HG03354 (cell line): ENCODE measurements at regions not wholly inside any gene's neighbourhood (a gene's known extent, or its start where the extent isn't known, plus 50 kb on each side); places are given as distances from the start of the nearest gene placed in this dataset.
"Not testable (repeated sequence)": the region's sequence is repeated elsewhere in the genome, so short reads cannot be mapped to it uniquely, and the experiment has no call there.

Experiments
- ATAC-seq: cut with Tn5 transposase; IDR thresholded peaks from one replicate; pipeline ENCODE4 v1.9.1; 2021; ENCODE audit warnings: mild to moderate bottlenecking; ENCODE audit not compliant: unreplicated experiment, poor library complexity, severe bottlenecking

DNA sequence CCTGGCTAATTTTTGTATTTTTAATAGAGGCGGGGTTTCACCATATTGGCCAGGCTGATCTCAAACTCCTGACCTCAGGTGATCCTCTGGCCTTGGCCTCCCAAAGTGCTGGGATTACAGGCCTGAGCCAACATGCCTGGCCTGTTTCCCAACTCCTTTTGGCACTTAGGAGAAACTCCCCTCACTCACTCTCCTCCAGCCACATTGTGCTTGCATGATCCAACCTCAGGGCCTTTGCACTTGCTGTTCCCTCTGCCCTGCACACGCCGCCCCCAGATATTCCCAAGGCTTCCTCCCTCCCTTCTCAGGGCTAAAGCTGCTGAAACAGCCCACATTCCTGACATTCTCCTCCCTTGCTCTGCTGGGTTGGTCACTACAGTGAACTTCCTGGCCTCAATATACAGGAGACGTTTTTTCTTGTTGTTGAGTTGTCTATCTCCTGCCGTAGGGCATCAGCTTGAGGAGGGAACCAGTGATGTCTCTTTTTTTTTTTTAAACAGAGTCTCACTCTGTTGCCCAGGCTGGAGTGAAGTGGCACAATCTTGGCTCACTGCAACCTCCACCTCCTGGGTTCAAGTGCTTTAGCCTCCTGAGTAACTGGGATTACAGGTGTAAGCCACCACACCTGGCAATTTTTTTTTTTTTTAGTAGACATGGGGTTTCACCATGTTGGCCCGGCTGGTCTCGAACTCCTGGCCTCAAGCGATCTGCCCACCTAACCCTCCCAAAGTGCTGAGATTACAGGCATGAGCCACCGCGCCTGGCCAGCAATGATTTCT, 61.4 kb upstream of the PTPN1 start:
- not testable (repeated sequence) for ATAC-seq

DNA sequence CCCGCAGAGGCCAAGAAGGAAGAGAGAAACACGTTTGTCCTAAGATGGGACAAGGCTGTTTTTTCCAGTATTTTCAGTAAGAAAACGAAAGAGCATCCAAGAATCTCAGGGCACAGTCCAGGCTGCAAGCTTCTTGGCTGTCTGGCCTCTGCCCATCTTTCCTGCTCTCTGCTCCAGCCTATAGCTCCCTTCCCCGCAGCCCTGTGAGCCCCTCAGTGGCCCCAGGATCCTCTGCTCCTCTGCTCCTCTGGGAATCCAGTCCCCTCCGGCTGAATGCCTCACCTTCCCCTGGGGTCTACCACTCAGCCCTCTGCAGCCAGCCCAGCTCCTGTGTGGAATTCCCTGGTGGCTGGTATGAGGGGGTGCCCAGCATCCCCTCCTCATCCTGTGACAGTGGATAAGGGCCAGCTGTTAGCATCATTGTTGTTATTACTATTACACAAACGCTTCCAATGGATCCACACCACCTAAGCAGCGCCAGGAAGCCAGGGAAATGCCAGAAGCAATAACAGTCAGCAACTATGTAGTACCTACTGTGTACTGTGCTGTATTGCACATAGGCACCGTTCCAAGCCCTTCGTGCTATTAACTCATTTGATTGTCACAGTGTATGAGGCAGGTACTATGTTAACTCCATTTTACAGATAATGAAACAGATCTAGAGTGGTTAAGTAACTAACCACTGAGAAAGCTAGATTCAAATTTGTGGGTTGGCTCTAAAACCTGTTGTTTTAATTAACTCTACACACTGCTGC, 60.3 kb upstream of the PTPN1 start:
- ATAC-seq: peak; percentile 75

DNA sequence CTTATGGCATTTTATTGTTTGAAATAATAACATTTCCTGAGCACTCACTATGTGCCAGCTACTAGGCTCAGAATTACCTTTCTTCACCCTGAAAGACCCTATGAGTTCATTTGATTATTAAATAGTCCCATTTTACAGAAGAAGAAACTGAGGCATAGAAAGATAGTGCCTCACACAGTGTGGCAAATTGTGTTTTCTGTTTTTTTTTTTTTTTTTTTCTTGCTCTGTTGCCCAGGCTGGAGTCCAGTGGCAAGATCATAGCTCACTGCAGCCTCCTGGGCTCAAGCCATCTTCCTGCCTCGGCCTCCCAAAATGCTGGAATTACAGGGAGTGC, 59.7 kb upstream of the PTPN1 start:
- ATAC-seq: peak; percentile 3

DNA sequence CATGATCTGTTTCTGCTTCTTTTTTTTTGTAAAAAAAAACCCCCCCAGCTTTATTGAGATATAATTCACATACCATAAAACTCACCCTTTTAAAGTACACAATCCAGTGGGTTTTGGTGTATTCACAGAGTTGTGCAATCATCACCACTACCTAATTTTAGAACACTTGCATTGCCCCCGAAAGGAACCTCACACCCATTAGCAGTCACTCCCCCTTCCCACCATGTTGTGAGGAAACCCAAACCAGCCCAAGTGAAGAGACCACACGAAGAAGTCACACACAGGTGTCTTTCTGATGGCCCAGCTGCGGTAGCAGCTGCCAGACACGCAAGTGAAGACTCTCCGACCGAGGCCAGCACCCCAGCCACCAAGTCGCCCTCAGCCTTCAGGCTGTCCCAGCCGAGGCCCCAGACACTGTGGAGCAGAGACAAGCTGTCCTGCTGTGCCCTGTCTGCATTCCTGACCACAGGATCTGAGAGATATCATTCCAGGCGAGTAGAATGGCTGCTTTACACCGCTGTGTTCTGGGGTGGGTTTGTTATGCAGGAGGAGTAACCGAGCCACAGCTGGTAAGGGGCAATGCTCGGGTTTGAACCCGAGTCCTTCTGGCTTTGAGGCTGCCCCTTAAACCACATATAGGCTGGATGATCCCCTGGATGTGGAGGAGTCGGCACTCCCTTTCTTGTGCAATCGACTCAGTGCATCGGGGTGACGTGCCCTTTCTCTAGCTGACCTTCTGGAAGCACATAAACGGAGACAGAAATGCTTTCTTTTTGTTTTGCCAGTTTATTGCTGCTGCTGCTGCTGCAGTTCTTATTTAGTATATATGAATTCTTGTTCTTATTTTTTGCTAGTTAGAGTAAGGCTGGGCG, 59.1 kb upstream of the PTPN1 start:
- peak; percentile 80 for ATAC-seq

DNA sequence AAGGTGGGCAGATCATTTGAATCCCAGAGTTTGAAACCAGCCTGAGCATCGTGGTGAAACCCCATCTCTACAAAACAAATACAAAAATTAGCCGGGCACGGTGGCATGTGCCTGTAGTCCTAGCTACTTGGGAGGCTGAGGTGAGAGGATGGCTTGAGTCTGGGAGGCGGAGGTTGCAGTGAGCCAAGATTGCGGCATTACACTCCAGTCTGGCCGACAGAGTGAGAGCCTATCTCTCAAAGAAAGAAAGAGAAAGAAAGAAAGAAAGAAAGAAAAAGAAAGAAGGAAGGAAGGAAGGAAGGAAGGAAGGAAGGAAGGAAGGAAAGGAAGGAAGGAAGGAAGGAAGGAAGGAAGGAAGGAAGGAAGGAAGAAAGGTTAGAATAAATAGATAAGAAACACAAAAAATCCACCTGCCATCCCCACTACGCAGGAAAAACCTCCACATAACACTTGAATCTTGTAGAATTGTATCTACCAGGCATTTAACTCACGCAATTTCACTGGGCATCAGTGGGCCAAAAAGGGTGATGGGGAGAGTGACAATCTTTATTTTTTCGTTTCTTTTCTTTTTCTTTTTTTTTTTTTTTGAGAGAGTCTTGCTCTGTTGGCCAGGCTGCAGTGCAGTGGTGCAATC, 58.3 kb upstream of the PTPN1 start:
- ATAC-seq: not testable (repeated sequence)

DNA sequence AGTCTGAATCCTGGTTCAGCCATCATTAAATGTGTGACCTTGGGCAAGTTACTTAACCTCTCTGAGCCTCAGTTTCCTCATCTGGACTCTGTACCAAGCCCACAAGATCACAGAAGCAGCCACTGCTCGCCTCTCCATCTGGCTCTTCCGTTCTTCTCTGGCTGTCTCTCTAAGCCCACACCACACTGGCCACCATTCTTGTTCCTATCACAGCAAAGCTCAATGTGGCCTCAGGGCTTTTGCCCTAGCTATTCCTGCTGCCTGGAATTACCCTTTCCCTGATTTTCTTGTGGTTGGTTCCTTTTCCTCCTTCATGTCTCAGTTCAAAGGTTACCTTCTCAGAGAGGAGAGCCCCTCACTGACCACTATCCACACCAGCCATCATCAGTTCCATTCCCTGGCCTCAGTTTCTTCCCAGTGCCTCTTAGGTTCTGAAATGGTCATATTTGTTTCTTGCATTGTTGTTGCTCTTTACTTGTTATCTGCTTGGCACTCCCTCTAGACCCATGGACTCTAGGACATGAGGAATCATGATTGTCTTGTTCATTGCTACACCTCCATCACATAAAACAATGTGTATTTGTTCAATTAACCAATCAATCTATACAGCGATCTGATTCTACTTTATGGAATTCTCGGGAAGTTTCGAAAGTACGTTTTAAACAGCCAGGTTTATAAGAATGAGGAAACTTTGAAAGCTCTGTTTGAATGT, 56.5 kb upstream of the PTPN1 start:
- no peak for ATAC-seq

DNA sequence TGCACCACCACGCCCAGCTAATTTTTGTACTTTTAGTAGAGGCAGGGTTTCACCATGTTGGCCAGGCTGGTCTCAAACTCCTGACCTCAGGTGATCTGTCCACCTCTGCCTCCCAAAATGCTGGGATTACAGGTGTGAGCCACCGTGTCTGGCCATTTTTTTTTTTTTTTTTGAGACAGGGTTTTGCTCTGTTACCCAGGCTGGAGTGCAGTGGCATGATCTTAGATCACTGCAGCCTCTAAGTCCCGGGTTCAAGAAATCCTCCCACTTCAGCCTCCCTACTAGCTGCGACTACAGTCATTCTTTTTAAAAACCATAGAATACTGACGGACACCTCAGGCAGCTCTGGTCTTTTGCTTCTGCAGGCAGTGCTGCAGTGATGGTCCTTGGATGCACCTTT, 54.9 kb upstream of the PTPN1 start:
- ATAC-seq: not testable (repeated sequence)

DNA sequence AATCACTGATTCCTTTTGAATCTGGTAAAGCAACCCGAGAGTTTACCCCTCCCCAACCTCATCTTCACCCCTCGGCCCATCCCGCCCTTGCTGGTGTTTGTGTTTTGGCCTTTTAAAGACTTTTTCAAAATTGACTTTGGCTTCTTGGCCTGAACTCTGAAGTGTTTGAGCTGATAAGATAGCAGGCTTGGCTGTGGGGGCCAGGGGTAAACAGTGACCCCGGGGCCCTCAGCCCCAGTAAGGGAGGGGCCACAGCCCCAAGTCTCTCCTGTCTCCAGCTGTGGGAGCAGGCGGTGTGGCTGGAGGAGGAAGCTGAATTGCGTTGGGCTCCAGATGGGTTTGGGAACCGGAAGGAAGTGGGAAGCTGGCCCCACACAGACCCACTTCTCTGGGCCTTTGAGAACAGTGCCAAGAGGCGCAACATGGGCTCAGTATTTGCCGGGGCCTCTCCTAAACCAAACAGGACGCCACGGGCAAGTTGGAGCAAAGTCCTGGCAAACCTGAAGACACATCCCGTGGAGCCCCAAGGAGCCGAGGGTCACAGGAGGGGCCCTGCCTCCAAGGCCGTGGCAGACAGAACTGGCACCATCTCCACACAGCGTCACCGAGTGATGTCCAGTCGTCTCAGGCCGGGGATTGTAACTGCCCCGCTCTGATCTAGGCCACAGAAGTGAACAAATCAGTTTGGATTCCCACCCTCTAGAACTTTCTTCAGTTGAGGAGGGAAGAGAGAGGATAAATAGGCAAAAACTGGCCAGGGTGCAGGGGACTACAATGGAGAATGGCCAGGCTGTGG, 54.3 kb upstream of the PTPN1 start:
- ATAC-seq: no peak

DNA sequence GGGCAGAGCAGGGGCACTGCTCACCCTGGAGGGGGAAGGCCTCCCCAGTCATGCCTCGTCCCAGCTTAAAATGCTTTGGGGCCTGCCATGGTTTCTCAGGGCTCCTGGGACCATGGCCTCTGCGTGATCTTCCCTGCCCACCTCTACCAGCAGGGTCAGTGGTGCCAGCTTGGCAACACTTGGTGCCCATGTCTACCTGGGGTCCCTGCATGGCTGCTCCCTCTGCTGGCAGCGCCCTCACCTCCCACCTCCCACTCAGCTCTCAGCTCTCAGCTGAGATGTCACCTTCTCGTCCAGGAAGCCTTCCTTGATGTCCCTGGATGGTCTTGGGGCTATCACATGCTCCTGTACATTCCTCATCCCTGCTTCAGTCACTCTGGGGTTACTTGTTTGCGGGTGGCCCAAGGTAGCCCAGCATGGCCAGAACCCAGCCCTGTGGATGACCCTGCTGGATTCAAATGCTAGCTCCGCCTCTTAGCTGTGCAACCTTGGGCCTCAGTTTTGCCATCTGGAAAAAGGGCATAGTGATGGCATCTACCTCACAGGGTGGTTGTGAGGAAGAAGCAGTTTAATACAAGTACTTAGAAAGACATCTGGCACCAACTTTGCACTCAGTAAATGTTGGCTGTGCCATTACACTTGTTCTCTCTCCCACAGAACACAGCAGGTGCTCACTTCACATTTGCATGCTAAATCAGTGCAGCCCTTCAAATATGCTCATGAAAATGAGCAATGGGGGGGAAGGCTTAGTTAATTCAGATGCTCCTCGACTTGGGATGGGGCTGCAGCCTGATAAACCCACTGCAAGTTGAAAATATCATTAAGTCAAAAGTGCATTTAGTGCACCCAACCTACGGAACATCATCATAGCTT, 53.5 kb upstream of the PTPN1 start:
- no peak for ATAC-seq

DNA sequence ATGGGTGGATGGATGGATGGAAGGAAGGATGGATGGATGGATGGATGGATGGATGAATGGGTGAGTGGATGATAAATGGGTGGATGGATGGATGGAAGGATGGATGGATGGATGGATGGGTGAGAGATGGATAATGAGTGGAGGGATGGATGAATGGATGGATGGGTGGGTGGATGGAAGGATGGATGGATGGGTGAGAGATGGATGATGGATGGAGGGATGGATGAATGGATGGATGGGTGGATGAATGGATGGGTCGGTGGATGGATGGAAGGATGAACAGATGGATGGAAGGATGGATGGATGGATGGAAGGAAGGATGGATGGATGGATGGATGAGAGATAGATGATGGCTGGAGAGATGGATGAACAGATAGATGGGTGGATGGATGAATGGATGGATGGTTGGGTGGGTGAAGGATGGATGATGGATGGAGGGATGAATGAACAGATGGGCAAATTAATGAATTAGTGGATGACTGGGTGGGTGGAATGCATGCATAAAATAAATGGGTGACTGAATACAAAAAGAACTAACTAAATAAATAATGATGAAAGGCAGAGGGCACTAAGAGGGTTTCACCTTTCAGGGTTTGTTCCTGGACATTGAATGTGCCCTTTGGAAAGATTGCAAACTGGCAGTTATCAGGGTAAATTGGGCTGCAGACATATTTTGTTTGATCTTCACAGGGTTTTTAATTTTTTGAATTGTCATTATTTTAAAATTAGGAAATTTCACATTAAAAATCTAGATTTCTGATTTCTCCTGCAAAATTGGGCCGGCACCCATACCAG, 50.9 kb upstream of the PTPN1 start:
- no peak for ATAC-seq

DNA sequence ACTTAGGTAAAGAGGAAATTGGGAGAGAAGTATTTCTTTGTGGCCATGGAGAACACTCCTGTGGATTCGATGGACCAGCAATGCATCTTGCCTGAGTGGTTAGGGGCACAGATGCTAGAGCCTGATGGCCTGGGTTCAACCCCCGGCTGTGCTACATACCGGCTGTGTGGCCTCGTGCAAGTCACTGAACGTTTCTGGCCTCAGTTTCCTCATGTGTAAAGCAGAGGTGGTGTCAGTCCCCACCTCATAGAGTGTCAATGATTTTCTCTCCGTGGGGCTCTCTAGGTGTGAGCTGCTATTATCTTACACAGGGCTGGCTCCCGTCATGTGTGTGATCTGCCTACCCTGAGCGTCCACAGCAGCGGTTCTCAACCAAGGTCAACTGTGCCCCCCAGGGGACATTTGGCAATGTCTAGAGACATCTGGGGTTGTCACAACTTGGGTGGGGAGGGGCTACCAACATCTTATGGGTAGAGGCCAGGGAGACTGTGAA, 50.0 kb upstream of the PTPN1 start:
- ATAC-seq: no peak
